ENCODE measurements at regions not wholly inside any gene's neighbourhood (a gene's known extent, or its start where the extent isn't known, plus 50 kb on each side); places are given as distances from the start of the nearest gene placed in this dataset.
"Not testable (repeated sequence)": the region's sequence is repeated elsewhere in the genome, so short reads cannot be mapped to it uniquely, and the experiment has no call there.

DNA sequence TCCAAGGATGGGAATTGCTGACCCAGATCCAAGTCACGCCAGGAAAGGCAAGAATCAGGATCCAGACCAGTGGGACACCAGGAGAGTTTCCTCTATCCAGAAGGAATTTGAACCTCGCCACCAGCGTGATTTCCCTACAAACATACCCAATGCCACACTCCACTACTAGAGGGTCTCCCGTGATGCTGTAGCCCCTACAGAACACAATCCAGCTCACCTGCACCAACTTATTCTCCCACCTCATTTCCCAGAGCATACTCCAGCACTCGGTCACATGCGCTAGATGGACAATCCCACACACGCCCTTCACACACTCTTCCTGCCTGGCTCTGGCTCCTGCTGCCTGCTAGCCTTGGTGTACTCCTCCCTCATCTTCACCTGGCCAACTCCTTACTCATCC is 142.1 kb upstream of the PDE1C start:
- H3K27ac ChIP-seq: no peak overlapping the region
- no peak overlapping the region for H3K9ac ChIP-seq
- H3K4me1 ChIP-seq: no peaks in the 10 kb centered on the region
- no peak overlapping the region for H2AFZ ChIP-seq
- H3K36me3 ChIP-seq (ENCODE audit: control insufficient read depth, insufficient read depth, low read length): no peaks in the 10 kb centered on the region
- TF ChIP-seq, protein P1, sequence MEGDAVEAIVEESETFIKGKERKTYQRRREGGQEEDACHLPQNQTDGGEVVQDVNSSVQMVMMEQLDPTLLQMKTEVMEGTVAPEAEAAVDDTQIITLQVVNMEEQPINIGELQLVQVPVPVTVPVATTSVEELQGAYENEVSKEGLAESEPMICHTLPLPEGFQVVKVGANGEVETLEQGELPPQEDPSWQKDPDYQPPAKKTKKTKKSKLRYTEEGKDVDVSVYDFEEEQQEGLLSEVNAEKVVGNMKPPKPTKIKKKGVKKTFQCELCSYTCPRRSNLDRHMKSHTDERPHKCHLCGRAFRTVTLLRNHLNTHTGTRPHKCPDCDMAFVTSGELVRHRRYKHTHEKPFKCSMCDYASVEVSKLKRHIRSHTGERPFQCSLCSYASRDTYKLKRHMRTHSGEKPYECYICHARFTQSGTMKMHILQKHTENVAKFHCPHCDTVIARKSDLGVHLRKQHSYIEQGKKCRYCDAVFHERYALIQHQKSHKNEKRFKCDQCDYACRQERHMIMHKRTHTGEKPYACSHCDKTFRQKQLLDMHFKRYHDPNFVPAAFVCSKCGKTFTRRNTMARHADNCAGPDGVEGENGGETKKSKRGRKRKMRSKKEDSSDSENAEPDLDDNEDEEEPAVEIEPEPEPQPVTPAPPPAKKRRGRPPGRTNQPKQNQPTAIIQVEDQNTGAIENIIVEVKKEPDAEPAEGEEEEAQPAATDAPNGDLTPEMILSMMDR (IDR thresholded peaks at IDR 0.05): no peak
- no peaks in the 10 kb centered on the region for H3K79me2 ChIP-seq
- H3K27me3 ChIP-seq (ENCODE audit: control insufficient read depth, insufficient read depth, low read length): no peaks in the 10 kb centered on the region
- no peaks in the 10 kb centered on the region for H3K9me3 ChIP-seq (ENCODE audit: control insufficient read depth, low read length)
- no peak overlapping the region for H3K4me3 ChIP-seq (ENCODE audit: low read depth, low read length)
- H3K4me2 ChIP-seq (ENCODE audit: low read length): no peak overlapping the region

DNA sequence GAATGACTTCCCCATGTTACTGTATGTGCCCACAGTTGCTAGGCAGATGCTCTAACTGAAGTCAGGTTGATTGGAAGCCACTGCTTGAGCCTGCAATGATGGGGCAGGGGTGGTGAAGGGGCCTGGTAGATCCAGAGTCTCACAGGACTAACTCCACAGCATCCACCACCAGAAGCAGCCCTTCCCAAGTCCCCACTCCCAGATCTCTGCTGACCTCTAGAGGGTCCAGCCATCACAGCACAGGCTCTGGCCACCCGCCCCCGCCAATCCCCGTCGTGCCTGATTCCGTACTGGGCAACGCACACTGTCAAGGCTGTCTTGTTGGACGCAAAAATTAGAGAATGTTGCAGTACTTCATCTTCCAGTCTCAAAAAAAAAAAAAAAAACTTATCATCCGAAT is 136.8 kb upstream of the PDE1C start:
- no peak overlapping the region for H2AFZ ChIP-seq

DNA sequence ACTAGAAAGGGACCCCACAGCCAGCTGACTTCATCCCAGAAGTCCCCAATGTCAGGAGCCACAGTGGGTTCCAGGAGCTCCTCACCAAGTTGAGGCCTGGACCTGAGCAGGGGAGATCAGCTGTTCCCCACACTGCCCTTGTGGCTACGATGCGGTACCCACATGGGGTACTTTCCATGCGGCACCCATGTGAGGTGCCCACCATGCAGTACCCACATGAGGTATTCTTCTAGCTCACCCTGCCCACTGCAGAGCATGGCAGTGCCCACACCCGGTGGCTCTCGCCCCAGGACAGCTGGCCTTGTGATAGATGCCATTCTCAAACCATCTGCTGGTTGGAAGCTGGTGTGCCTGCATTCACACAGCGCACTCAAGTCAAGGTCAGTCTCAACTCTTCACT is 136.3 kb upstream of the PDE1C start:
- H3K4me1 ChIP-seq: no peaks in the 10 kb centered on the region
- no peak overlapping the region for H2AFZ ChIP-seq
- H3K4me3 ChIP-seq (ENCODE audit: low read depth, low read length): no peak overlapping the region
- no peaks in the 10 kb centered on the region for H3K79me2 ChIP-seq
- H3K36me3 ChIP-seq (ENCODE audit: control insufficient read depth, insufficient read depth, low read length): no peaks in the 10 kb centered on the region
- no peak overlapping the region for H3K4me2 ChIP-seq (ENCODE audit: low read length)
- H3K27ac ChIP-seq: no peak overlapping the region
- H3K9ac ChIP-seq: no peak overlapping the region
- H3K9me3 ChIP-seq (ENCODE audit: control insufficient read depth, low read length): no peaks in the 10 kb centered on the region
- no peaks in the 10 kb centered on the region for H3K27me3 ChIP-seq (ENCODE audit: control insufficient read depth, insufficient read depth, low read length)
- TF ChIP-seq, protein P1 (IDR thresholded peaks at IDR 0.05): no peak

More for the DNA sequence above, 136.8 kb upstream of the PDE1C start:
- H3K4me2 ChIP-seq (ENCODE audit: low read length): no peak overlapping the region
- no peaks in the 10 kb centered on the region for H3K9me3 ChIP-seq (ENCODE audit: control insufficient read depth, low read length)
- H3K27ac ChIP-seq: no peak overlapping the region
- no peaks in the 10 kb centered on the region for H3K36me3 ChIP-seq (ENCODE audit: control insufficient read depth, insufficient read depth, low read length)
- H3K4me3 ChIP-seq (ENCODE audit: low read depth, low read length): no peak overlapping the region
- TF ChIP-seq, protein P1 (IDR thresholded peaks at IDR 0.05): no peak
- H3K79me2 ChIP-seq: no peaks in the 10 kb centered on the region
- no peaks in the 10 kb centered on the region for H3K27me3 ChIP-seq (ENCODE audit: control insufficient read depth, insufficient read depth, low read length)
- no peaks in the 10 kb centered on the region for H3K4me1 ChIP-seq
- no peak overlapping the region for H3K9ac ChIP-seq

DNA sequence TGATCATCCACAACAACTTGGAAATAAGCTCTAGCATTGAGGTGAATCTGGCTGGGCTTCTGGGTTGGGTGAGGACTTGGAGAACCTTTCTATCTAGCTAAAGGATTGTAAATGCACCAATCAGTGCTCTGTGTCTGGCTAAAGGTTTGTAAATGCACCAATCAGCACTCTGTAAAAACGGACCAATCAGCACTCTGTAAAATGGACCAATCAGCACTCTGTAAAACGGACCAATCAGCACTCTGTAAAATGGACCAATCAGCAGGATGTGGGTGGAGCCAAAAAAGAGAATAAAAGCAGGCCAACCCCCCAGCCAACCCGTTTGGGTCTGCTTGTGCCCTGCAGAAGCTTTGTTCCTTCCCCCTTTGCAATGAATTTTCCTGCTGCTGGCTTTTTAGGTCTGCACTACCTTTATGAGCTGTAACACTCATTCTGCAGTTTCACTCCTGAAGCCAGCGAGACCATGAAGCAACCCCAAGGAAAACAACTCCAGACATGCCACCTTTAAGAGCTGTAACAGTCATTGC is 135.2 kb upstream of the PDE1C start:
- H3K4me1 ChIP-seq; H3K4me3 ChIP-seq (ENCODE audit: low read depth, low read length); H3K9ac ChIP-seq; H3K27ac ChIP-seq; H3K9me3 ChIP-seq (ENCODE audit: control insufficient read depth, low read length); H3K4me2 ChIP-seq (ENCODE audit: low read length); H3K36me3 ChIP-seq (ENCODE audit: control insufficient read depth, insufficient read depth, low read length); H3K27me3 ChIP-seq (ENCODE audit: control insufficient read depth, insufficient read depth, low read length); H2AFZ ChIP-seq; H3K79me2 ChIP-seq: not testable (repeated sequence)

DNA sequence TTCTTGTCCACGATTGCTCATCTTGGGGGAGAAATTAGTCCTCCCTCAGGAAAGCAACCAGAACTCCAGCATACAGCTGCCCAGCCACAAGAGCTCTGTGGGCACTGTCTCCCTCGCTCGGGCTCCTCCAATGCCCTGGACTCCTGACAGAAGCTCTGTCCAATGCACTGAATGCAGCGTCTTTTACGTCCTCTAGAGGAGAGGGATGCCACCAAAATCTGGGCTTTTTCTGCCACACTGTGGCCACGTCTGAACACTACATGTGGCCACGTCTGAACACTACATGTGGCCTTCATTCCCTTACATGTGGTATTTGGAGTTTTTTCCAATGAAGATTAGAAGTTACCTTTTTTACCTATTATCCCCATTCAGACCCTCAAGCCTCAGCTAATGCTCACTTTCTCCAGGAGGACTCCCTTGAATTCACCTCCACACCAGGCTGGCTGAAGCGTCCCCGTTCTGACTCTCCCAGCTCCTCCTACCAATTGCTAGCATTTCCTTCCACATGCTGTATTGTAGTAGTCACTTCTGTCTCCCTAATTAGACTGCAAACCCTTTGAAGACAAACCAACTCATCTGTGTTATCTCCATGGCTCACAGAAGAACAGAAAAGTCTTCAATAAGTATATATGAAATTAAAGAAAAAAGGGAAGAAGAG is 134.3 kb upstream of the PDE1C start:
- H3K4me3 ChIP-seq (ENCODE audit: low read depth, low read length): no peak overlapping the region

More for the DNA sequence above, 134.3 kb upstream of the PDE1C start:
- Histone ChIP-seq H3K4me1 (no peaks in the 10 kb centered on the region), H3K27me3 (ENCODE audit: control insufficient read depth, insufficient read depth, low read length) (no peaks in the 10 kb centered on the region), H2AFZ (no peak overlapping the region), H3K36me3 (ENCODE audit: control insufficient read depth, insufficient read depth, low read length) (no peaks in the 10 kb centered on the region), H3K9ac (no peak overlapping the region), H3K4me2 (ENCODE audit: low read length) (no peak overlapping the region), H3K9me3 (ENCODE audit: control insufficient read depth, low read length) (no peaks in the 10 kb centered on the region), H3K27ac (no peak overlapping the region), H3K79me2 (no peaks in the 10 kb centered on the region)
- TF ChIP-seq, protein P1 (IDR thresholded peaks at IDR 0.05): no peak
